Adrenal gland (tissue), 5 donors: ENCODE measurements at regions not wholly inside any gene's neighbourhood (a gene's known extent, or its start where the extent isn't known, plus 50 kb on each side); places are given as distances from the start of the nearest gene placed in this dataset.

Experiments
- CTCF ChIP-seq, 6 experiments: fragments of 450-650 bp in 4 of 6; fragments of 200-600 bp in 2 of 6; sonication (generic) in 1 of 6; IDR thresholded peaks; 1 replicate in 5 of 6; 2 replicates in 1 of 6; pipeline versions ENCODE4 v1.5.1 to v1.8.0; 2016 to 2021; ENCODE audit warnings: antibody characterized with exemption in 6 of 6, mild to moderate bottlenecking in 2 of 6, moderate library complexity in 1 of 6
- POLR2A ChIP-seq, 2 donors: fragments of 450-650 bp; IDR thresholded peaks; one replicate each; pipeline ENCODE4 v1.6.1; 2017; ENCODE audit warnings: antibody characterized with exemption in 2 of 2, mild to moderate bottlenecking in 2 of 2, moderate library complexity in 1 of 2
- donor health status: DM: no; HTN: no; CAD: no.

- no peak for TF ChIP-seq CTCF (IDR thresholded peaks at IDR 0.05)
- TF ChIP-seq POLR2A (IDR thresholded peaks at IDR 0.05): no peak
Observed at GRCh38 chr4:29467044-29467717, 1253.0 kb upstream of the PCDH7 start.
